ENCODE measurements at regions not wholly inside any gene's neighbourhood (a gene's known extent, or its start where the extent isn't known, plus 50 kb on each side); places are given as distances from the start of the nearest gene placed in this dataset.

- TF ChIP-seq, protein P1, sequence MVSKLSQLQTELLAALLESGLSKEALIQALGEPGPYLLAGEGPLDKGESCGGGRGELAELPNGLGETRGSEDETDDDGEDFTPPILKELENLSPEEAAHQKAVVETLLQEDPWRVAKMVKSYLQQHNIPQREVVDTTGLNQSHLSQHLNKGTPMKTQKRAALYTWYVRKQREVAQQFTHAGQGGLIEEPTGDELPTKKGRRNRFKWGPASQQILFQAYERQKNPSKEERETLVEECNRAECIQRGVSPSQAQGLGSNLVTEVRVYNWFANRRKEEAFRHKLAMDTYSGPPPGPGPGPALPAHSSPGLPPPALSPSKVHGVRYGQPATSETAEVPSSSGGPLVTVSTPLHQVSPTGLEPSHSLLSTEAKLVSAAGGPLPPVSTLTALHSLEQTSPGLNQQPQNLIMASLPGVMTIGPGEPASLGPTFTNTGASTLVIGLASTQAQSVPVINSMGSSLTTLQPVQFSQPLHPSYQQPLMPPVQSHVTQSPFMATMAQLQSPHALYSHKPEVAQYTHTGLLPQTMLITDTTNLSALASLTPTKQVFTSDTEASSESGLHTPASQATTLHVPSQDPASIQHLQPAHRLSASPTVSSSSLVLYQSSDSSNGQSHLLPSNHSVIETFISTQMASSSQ (IDR thresholded peaks at IDR 0.05; ENCODE audit: low read depth): peak; percentile 45; the same call in 1 of the 2 replicates
- TF ChIP-seq, protein P1 (CRISPR knock-in tag; IDR thresholded peaks at IDR 0.05; ENCODE audit: borderline replicate concordance): no peak; the same call in 1 of the 2 replicates
- no peak for TF ChIP-seq GATAD1 (CRISPR knock-in tag; IDR thresholded peaks at IDR 0.05)
- no peak for TF ChIP-seq ZNF326 (CRISPR knock-in tag; IDR thresholded peaks at IDR 0.05; ENCODE audit: borderline replicate concordance)
- TF ChIP-seq ZNF629 (CRISPR knock-in tag; conservative IDR thresholded peaks at IDR 0.05): no peak; the same call in 1 of the 2 replicates
- TF ChIP-seq ZNF335 (CRISPR knock-in tag; IDR thresholded peaks at IDR 0.05): no peak
- TF ChIP-seq TEF (CRISPR knock-in tag; IDR thresholded peaks at IDR 0.05): no peak
- no peak for TF ChIP-seq ZEB1 (IDR thresholded peaks at IDR 0.05; ENCODE audit: insufficient replicate concordance, low read depth)
- TF ChIP-seq, protein P2, sequence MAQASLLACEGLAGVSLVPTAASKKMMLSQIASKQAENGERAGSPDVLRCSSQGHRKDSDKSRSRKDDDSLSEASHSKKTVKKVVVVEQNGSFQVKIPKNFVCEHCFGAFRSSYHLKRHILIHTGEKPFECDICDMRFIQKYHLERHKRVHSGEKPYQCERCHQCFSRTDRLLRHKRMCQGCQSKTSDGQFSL (CRISPR knock-in tag; IDR thresholded peaks at IDR 0.05): no peak
- no peak for TF ChIP-seq ZFP41 (CRISPR knock-in tag; IDR thresholded peaks at IDR 0.05; ENCODE audit: borderline replicate concordance)
- TF ChIP-seq GPN1 (CRISPR knock-in tag; IDR thresholded peaks at IDR 0.05; ENCODE audit: borderline replicate concordance): no peak
- no peak for TF ChIP-seq PCBP2 (optimal IDR thresholded peaks at IDR 0.05; ENCODE audit: low read depth, low read length, poor library complexity, severe bottlenecking)
- TF ChIP-seq POLR2AphosphoS5 (IDR thresholded peaks at IDR 0.05; ENCODE audit: low read depth, low read length): peak; percentile 13; the same call in 1 of the 2 replicates
- TF ChIP-seq ATF2 (CRISPR knock-in tag; IDR thresholded peaks at IDR 0.05): peak; percentile 47; the same call in 1 of the 2 replicates
- no peak for TF ChIP-seq ZNF362 (CRISPR knock-in tag; IDR thresholded peaks at IDR 0.05; ENCODE audit: borderline replicate concordance)
- TF ChIP-seq, protein P3, sequence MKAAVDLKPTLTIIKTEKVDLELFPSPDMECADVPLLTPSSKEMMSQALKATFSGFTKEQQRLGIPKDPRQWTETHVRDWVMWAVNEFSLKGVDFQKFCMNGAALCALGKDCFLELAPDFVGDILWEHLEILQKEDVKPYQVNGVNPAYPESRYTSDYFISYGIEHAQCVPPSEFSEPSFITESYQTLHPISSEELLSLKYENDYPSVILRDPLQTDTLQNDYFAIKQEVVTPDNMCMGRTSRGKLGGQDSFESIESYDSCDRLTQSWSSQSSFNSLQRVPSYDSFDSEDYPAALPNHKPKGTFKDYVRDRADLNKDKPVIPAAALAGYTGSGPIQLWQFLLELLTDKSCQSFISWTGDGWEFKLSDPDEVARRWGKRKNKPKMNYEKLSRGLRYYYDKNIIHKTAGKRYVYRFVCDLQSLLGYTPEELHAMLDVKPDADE (CRISPR knock-in tag; IDR thresholded peaks at IDR 0.05): no peak
- TF ChIP-seq AGO1 (IDR thresholded peaks at IDR 0.05; ENCODE audit: low read depth, low read length, poor library complexity, severe bottlenecking): no peak
- TF ChIP-seq MIXL1 (CRISPR knock-in tag; IDR thresholded peaks at IDR 0.05): no peak
Observed at GRCh38 chr1:234980645-234981396, 147.8 kb downstream of the TOMM20 start (continued).
